Breast epithelium (tissue), 3 donors: ENCODE measurements at regions not wholly inside any gene's neighbourhood (a gene's known extent, or its start where the extent isn't known, plus 50 kb on each side); places are given as distances from the start of the nearest gene placed in this dataset.

Experiments used
- CTCF ChIP-seq, 3 donors: fragments of 450-650 bp; IDR thresholded peaks; one replicate each; pipeline ENCODE4 v1.5.1; 2016 to 2017; ENCODE audit warnings: antibody characterized with exemption in 3 of 3, mild to moderate bottlenecking in 3 of 3, moderate library complexity in 3 of 3
- POLR2A ChIP-seq: fragments of 450-650 bp; IDR thresholded peaks from one replicate; pipeline ENCODE4 v1.6.1; 2016; ENCODE audit warnings: antibody characterized with exemption, mild to moderate bottlenecking, moderate library complexity
- POLR2AphosphoS5 ChIP-seq, 3 donors: sonication (generic); formaldehyde crosslinking; IDR thresholded peaks; one replicate each; pipeline ENCODE4 v1.6.1; 2017; ENCODE audit warnings: antibody characterized with exemption in 3 of 3

GRCh38 chr9:30967476-30967875 lies 1417.0 kb upstream of the ACO1 start:
- no peak for TF ChIP-seq CTCF (IDR thresholded peaks at IDR 0.05)
- no peak for TF ChIP-seq POLR2A
- TF ChIP-seq POLR2AphosphoS5 (IDR thresholded peaks at IDR 0.05), result no peak
